SK-N-SH (cell line): ENCODE measurements at regions not wholly inside any gene's neighbourhood (a gene's known extent, or its start where the extent isn't known, plus 50 kb on each side); places are given as distances from the start of the nearest gene placed in this dataset.

Experiments
- CTCF ChIA-PET: fragments of 300-600, 350-600 bp; formaldehyde crosslinking; extraction: SDS; loops from one replicate; lab custom pipeline; 2021; lab: Yijun Ruan, JAX
- POLR2A ChIA-PET: fragments of 350-600 bp; sonication (Branson Sonifier 250); formaldehyde crosslinking; extraction: SDS; loops from one replicate; lab custom pipeline; 2020; ENCODE audit warnings: antibody characterized with exemption, inconsistent platforms; lab: Yijun Ruan, JAX
- DNase-seq: peaks from one replicate; pipeline ENCODE4 v3.0.0; 2012
- H2AFZ ChIP-seq: fragments of 200-600 bp; sonication (generic); 2 replicates; pipeline ENCODE4 v1.8.1; 2016; ENCODE audit warnings: antibody characterized with exemption, mild to moderate bottlenecking, low read depth
- H3F3A ChIP-seq: fragments of 200-600 bp; sonication (generic); replicated peaks from 2 replicates; pipeline ENCODE3; 2016; ENCODE audit warnings: antibody characterized with exemption, mild to moderate bottlenecking; ENCODE audit not compliant: insufficient read depth
- H3K27ac ChIP-seq, 2 experiments: fragments of 200-500 bp in 1 of 2; fragments of 200-600 bp in 1 of 2; sonication (Bioruptor generic) in 1 of 2; sonication (generic), shearing (Covaris generic) in 1 of 2; 2 replicates each; pipeline versions ENCODE4 v1.5.1 to v1.6.1; 2014 to 2016; ENCODE audit warnings: low read depth in 2 of 2, inconsistent platforms in 1 of 2, low read length in 1 of 2, mild to moderate bottlenecking in 1 of 2, mixed read lengths in 1 of 2
- H3K27me3 ChIP-seq: fragments of 200-600 bp; sonication (generic), shearing (Covaris generic); 2 replicates; pipeline ENCODE4 v1.6.1; 2016; ENCODE audit warnings: mixed run types; ENCODE audit not compliant: insufficient read depth
- H3K36me3 ChIP-seq, 2 experiments: fragments of 200-500 bp in 1 of 2; fragments of 200-600 bp in 1 of 2; sonication (Bioruptor generic) in 1 of 2; sonication (generic) in 1 of 2; replicated peaks in 1 of 2; 2 replicates each; pipeline versions ENCODE3 to v1.5.1; 2014 to 2016; ENCODE audit warnings: low read length in 1 of 2, mild to moderate bottlenecking in 1 of 2; ENCODE audit not compliant: insufficient read depth in 2 of 2, control insufficient read depth in 1 of 2
- H3K4me1 ChIP-seq, 2 experiments: fragments of 200-500 bp in 1 of 2; fragments of 200-600 bp in 1 of 2; sonication (Bioruptor generic) in 1 of 2; sonication (generic), shearing (Covaris generic) in 1 of 2; 2 replicates each; pipeline versions ENCODE4 v1.5.1 to v1.6.1; 2014 to 2016; ENCODE audit warnings: low read depth in 1 of 2, low read length in 1 of 2, mixed run types in 1 of 2; ENCODE audit not compliant: insufficient read depth in 2 of 2, control insufficient read depth in 1 of 2
- H3K4me2 ChIP-seq: fragments of 200-600 bp; sonication (generic), shearing (Covaris generic); 2 replicates; pipeline ENCODE4 v1.6.1; 2017; ENCODE audit warnings: mixed run types
- H3K4me3 ChIP-seq, 2 experiments: fragments of 200-500 bp in 1 of 2; fragments of 200-600 bp in 1 of 2; sonication (Bioruptor generic) in 1 of 2; sonication (generic), shearing (Covaris generic) in 1 of 2; 2 replicates each; pipeline versions ENCODE4 v1.5.1 to v1.8.1; 2014 to 2016; ENCODE audit warnings: low read depth in 2 of 2, inconsistent platforms in 1 of 2, low read length in 1 of 2, mild to moderate bottlenecking in 1 of 2, mixed read lengths in 1 of 2, moderate library complexity in 1 of 2
- H3K79me2 ChIP-seq: fragments of 200-600 bp; sonication (generic); 2 replicates; pipeline ENCODE4 v1.8.1; 2017; ENCODE audit warnings: mild to moderate bottlenecking; ENCODE audit not compliant: insufficient read depth
- H3K9ac ChIP-seq: fragments of 200-600 bp; sonication (generic); 2 replicates; pipeline ENCODE4 v1.6.1; 2017; ENCODE audit warnings: mixed run types
- H3K9me2 ChIP-seq: fragments of 200-600 bp; sonication (generic); 2 replicates; pipeline ENCODE4 v1.6.1; 2017; ENCODE audit warnings: mixed run types
- H3K9me3 ChIP-seq: fragments of 200-600 bp; sonication (generic); 2 replicates; pipeline ENCODE4 v1.6.1; 2017; ENCODE audit warnings: mixed run types, mild to moderate bottlenecking, moderate library complexity
- H4K20me1 ChIP-seq: fragments of 200-600 bp; sonication (generic); 2 replicates; pipeline ENCODE4 v1.6.1; 2017; ENCODE audit warnings: mild to moderate bottlenecking, mixed run types; ENCODE audit not compliant: insufficient read depth
- CTCF ChIP-seq: fragments of 200-600 bp; sonication (generic); IDR thresholded peaks from 2 replicates; pipeline ENCODE4 v1.6.1; 2017; ENCODE audit warnings: antibody characterized with exemption, mild to moderate bottlenecking, moderate library complexity
- ELF1 ChIP-seq: IDR thresholded peaks from 2 replicates; pipeline ENCODE4 v1.4.0; 2012
- EP300 ChIP-seq, 2 experiments: IDR thresholded peaks; 2 replicates each; pipeline versions ENCODE4 v1.4.0 to v1.6.1; 2012; ENCODE audit warnings: borderline replicate concordance in 1 of 2, low read depth in 1 of 2, low read length in 1 of 2
- EZH2phosphoT487 ChIP-seq: fragments of 200-600 bp; sonication (generic); IDR thresholded peaks from 2 replicates; pipeline ENCODE4 v1.6.1; 2017; ENCODE audit warnings: low read depth, mixed run types, mild to moderate bottlenecking, antibody characterized with exemption, moderate library complexity, borderline replicate concordance
- FOSL2 ChIP-seq: IDR thresholded peaks from 2 replicates; pipeline ENCODE4 v1.4.0; 2012; ENCODE audit warnings: low read depth, mild to moderate bottlenecking, moderate library complexity, borderline replicate concordance
- GATA2 ChIP-seq: sonication (generic); formaldehyde crosslinking; IDR thresholded peaks from 2 replicates; pipeline ENCODE4 v1.5.0; 2020; ENCODE audit warnings: mild to moderate bottlenecking, missing genetic modification reagents
- MAX ChIP-seq: IDR thresholded peaks from 2 replicates; pipeline ENCODE4 v1.4.0; 2012; ENCODE audit warnings: low read depth
- MXI1 ChIP-seq: IDR thresholded peaks from 2 replicates; pipeline ENCODE4 v1.6.1; 2012; ENCODE audit warnings: mild to moderate bottlenecking, low read depth, low read length, improper control_type of control experiment
- NFIC ChIP-seq: IDR thresholded peaks from 2 replicates; pipeline ENCODE4 v1.4.0; 2012; ENCODE audit warnings: borderline replicate concordance
- NRF1 ChIP-seq: IDR thresholded peaks from 2 replicates; pipeline ENCODE4 v1.6.1; 2012; ENCODE audit warnings: low read depth, mild to moderate bottlenecking, low read length
- RAD21 ChIP-seq: IDR thresholded peaks from 2 replicates; pipeline ENCODE4 v1.6.1; 2012; ENCODE audit warnings: mild to moderate bottlenecking, low read length
- RCOR1 ChIP-seq: fragments of 150-350 bp; IDR thresholded peaks from 2 replicates; pipeline ENCODE4 v1.6.1; 2017; ENCODE audit warnings: antibody characterized with exemption, low read length
- REST ChIP-seq: IDR thresholded peaks from 2 replicates; pipeline ENCODE4 v1.6.1; 2012; ENCODE audit warnings: mild to moderate bottlenecking, low read depth, low read length, moderate library complexity
- RFX5 ChIP-seq: IDR thresholded peaks from 2 replicates; pipeline ENCODE4 v1.6.1; 2012; ENCODE audit warnings: mild to moderate bottlenecking, improper control_type of control experiment, low read length
- RXRA ChIP-seq: IDR thresholded peaks from 2 replicates; pipeline ENCODE4 v1.4.0; 2012; ENCODE audit warnings: low read depth, mild to moderate bottlenecking, borderline replicate concordance
- SIN3A ChIP-seq: IDR thresholded peaks from 2 replicates; pipeline ENCODE4 v1.6.1; 2012; ENCODE audit warnings: low read depth, mild to moderate bottlenecking, low read length, moderate library complexity, borderline replicate concordance
- SMC3 ChIP-seq: IDR thresholded peaks from 2 replicates; pipeline ENCODE4 v1.6.1; 2012; ENCODE audit warnings: low read depth, low read length, improper control_type of control experiment
- TAF1 ChIP-seq: IDR thresholded peaks from 2 replicates; pipeline ENCODE4 v1.6.1; 2012; ENCODE audit warnings: low read depth, mild to moderate bottlenecking, low read length, moderate library complexity, borderline replicate concordance
- TCF12 ChIP-seq: IDR thresholded peaks from 2 replicates; pipeline ENCODE4 v1.4.0; 2012
- TEAD4 ChIP-seq: IDR thresholded peaks from 2 replicates; pipeline ENCODE4 v1.4.0; 2012; ENCODE audit warnings: mild to moderate bottlenecking, borderline replicate concordance; ENCODE audit not compliant: insufficient read depth
- USF2 ChIP-seq: fragments of 150-350 bp; IDR thresholded peaks from 2 replicates; pipeline ENCODE4 v1.6.1; 2017; ENCODE audit warnings: antibody characterized with exemption, low read length, low read depth, borderline replicate concordance
- YY1 ChIP-seq: IDR thresholded peaks from 2 replicates; pipeline ENCODE4 v1.4.0; 2012; ENCODE audit warnings: low read depth, mild to moderate bottlenecking
- WGBS: methylation state at CpG from one replicate; pipeline ENCODE4 v1.1.6; 2017; ENCODE audit warnings: low lambda C conversion rate; 5-methylcytosine and 5-hydroxymethylcytosine counted together

GRCh38 chr7:16954321-16954720 is 72.5 kb upstream of the AGR3 start:
- DNase-seq, result no peak
- CTCF ChIA-PET, result no interaction called here

GRCh38 chr7:16958724-16959123 is 76.9 kb upstream of the AGR3 start:
- Histone ChIP-seq H3K9me3 (no peaks in the 10 kb centered on the region), H3K4me3 (no peak overlapping the region), H3K9me2 (no peaks in the 10 kb centered on the region), H3K27me3 (peaks cover 16% of the 10 kb centered on the region; the same call in 1 of the 2 replicates), H3F3A (no peaks in the 10 kb centered on the region), H3K36me3 (no peaks in the 10 kb centered on the region), H4K20me1 (no peaks in the 10 kb centered on the region), H3K79me2 (no peaks in the 10 kb centered on the region), H3K9ac (no peak overlapping the region), H3K4me2 (no peak overlapping the region), H3K4me1 (no peaks in the 10 kb centered on the region), H2AFZ (no peak overlapping the region), H3K27ac (no peak overlapping the region)
- no peak for DNase-seq
- WGBS, result 3% methylated on average over 1 of the region's 1 CpG
- ChIA-PET CTCF (interaction anchor here (1.1 kb wide), 1 partner anchor 24 kb away, joined by 4 read pairs; no protein-coding TSS in a partner anchor), POLR2A (no interaction called here)
- TF ChIP-seq MXI1 (no peak), FOSL2 (no peak), RAD21 (no peak), SMC3 (no peak), MAX (no peak), TEAD4 (no peak), NFIC (no peak), EZH2phosphoT487 (no peak), YY1 (no peak), RFX5 (no peak), TAF1 (no peak), GATA2 (CRISPR knock-in tag) (no peak), USF2 (no peak), TCF12 (no peak), EP300 (IDR thresholded peaks at IDR 0.05; ENCODE audit: borderline replicate concordance in 1 of 2, low read depth in 1 of 2, low read length in 1 of 2) (no peak), SIN3A (no peak), REST (no peak), CTCF (no peak), RXRA (no peak), RCOR1 (no peak)

More at GRCh38 chr7:16954321-16954720, 72.5 kb upstream of the AGR3 start:
- H3K4me1 ChIP-seq, result no peaks in the 10 kb centered on the region
- no peak overlapping the region for H2AFZ ChIP-seq
- H3K4me2 ChIP-seq, result no peak overlapping the region
- no peak overlapping the region for H3K9ac ChIP-seq
- H3K4me3 ChIP-seq, result no peak overlapping the region
- no peaks in the 10 kb centered on the region for H3K36me3 ChIP-seq
- H3K27ac ChIP-seq, result no peak overlapping the region
- no peaks in the 10 kb centered on the region for H3K9me2 ChIP-seq
- H3K9me3 ChIP-seq, result no peaks in the 10 kb centered on the region
- WGBS, result 8% methylated on average over 3 of the region's 3 CpGs
- POLR2A ChIA-PET, result no interaction called here
- TF ChIP-seq ELF1, result no peak
- TF ChIP-seq RCOR1, result no peak
- no peak for TF ChIP-seq GATA2 (CRISPR knock-in tag)
- no peak for TF ChIP-seq RFX5
- TF ChIP-seq NRF1, result no peak
- no peak for TF ChIP-seq NFIC
- no peak for TF ChIP-seq TEAD4
- TF ChIP-seq EP300 (IDR thresholded peaks at IDR 0.05; ENCODE audit: borderline replicate concordance in 1 of 2, low read depth in 1 of 2, low read length in 1 of 2), result no peak
- no peaks in the 10 kb centered on the region for H3K79me2 ChIP-seq
- peaks cover 25% of the 10 kb centered on the region; the same call in 1 of the 2 replicates for H3K27me3 ChIP-seq
- no peaks in the 10 kb centered on the region for H3F3A ChIP-seq
- no peaks in the 10 kb centered on the region for H4K20me1 ChIP-seq
